ENCODE measurements at regions not wholly inside any gene's neighbourhood (a gene's known extent, or its start where the extent isn't known, plus 50 kb on each side); places are given as distances from the start of the nearest gene placed in this dataset.
"Not testable (repeated sequence)": the region's sequence is repeated elsewhere in the genome, so short reads cannot be mapped to it uniquely, and the experiment has no call there.

DNA sequence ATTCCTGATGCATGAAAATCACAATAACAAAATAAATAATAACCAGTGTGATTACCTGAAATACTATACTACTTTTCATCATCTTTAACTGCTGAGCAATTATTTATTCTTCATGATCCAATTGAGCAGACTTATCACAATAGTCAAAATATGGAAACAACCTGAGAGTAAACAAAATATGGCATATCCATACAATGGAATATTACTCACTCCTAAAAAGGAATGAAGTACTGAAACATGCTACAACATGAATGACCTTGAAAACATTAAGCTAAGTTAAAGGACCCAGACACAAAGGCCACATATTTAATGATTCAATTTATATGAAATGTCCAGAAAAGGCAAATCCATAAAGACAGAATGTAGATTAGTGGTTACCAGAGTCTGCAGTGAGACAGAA, 146.8 kb downstream of the MID1IP1 start:
- no peak for FAIRE-seq
- TF ChIP-seq TAF1 (IDR thresholded peaks at IDR 0.05; ENCODE audit: borderline replicate concordance, low read depth, low read length) = no peak
- no peak for TF ChIP-seq POLR2A (IDR thresholded peaks at IDR 0.05; ENCODE audit: low read depth, low read length)
- no peak for TF ChIP-seq POLR2AphosphoS5 (IDR thresholded peaks at IDR 0.05; ENCODE audit: low read depth, low read length)

GRCh38 chrX:38954520-38954919, 153.3 kb downstream of the MID1IP1 start:
- peak; percentile 80 for FAIRE-seq
- no peak for TF ChIP-seq POLR2A (IDR thresholded peaks at IDR 0.05; ENCODE audit: low read depth, low read length)
- no peak for TF ChIP-seq POLR2AphosphoS5 (IDR thresholded peaks at IDR 0.05; ENCODE audit: low read depth, low read length)
- no peak for TF ChIP-seq TAF1 (IDR thresholded peaks at IDR 0.05; ENCODE audit: borderline replicate concordance, low read depth, low read length)
- no peak for DNase-seq (ENCODE audit: insufficient read length)

More for the DNA sequence above, 146.8 kb downstream of the MID1IP1 start:
- DNase-seq (ENCODE audit: insufficient read length) = no peak

DNA sequence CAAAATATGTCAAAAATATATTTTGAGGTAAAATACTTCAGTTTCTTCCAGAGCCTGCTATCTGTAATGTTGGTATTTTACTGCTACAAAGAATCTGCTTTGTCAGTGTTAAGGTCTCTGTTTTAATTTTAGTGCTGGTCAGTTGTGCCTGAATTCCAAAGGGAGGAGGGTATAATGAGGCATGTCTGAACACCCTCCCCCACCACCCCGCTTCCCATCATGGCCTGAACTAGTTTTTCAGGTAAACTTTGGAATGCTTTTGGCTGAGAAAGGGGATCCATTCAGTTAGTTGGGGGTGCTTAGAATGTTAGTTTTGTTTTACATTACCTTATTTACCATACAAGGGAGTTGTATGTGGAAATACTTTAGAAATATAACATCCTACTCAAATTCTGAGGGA, 158.5 kb downstream of the MID1IP1 start:
- no peak for TF ChIP-seq POLR2AphosphoS5 (IDR thresholded peaks at IDR 0.05; ENCODE audit: low read depth, low read length)
- no peak for TF ChIP-seq TAF1 (IDR thresholded peaks at IDR 0.05; ENCODE audit: borderline replicate concordance, low read depth, low read length)
- no peak for TF ChIP-seq POLR2A (IDR thresholded peaks at IDR 0.05; ENCODE audit: low read depth, low read length)
- DNase-seq (ENCODE audit: insufficient read length) (no peak), FAIRE-seq (no peak)

- TF ChIP-seq POLR2AphosphoS5 (IDR thresholded peaks at IDR 0.05; ENCODE audit: low read depth, low read length) (no peak), TAF1 (IDR thresholded peaks at IDR 0.05; ENCODE audit: borderline replicate concordance, low read depth, low read length) (no peak), POLR2A (IDR thresholded peaks at IDR 0.05; ENCODE audit: low read depth, low read length) (no peak)
- no peak for DNase-seq (ENCODE audit: insufficient read length)
- no peak for FAIRE-seq
Measured at GRCh38 chrX:38960137-38960536, 158.9 kb downstream of the MID1IP1 start.

DNA sequence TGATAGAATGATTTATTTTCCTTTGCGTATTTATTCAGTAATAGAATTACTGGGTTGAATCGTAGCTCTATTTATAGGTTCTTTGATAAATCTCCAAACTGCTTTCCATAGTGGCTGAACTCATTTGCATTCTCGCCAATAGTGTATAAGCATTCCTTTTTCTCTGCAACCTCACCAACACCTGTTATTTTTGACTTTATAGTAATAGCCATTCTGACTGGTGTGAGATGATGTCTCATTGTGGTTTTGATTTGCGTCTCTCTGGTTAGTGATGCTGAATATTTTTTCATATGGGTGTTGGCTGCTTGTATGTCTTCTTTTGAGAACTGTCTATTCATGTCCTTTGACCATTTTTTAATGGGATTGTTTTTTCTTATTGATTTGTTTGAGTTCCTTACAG, 160.7 kb downstream of the MID1IP1 start:
- FAIRE-seq = no peak
- DNase-seq (ENCODE audit: insufficient read length) = no peak
- no peak for TF ChIP-seq TAF1 (IDR thresholded peaks at IDR 0.05; ENCODE audit: borderline replicate concordance, low read depth, low read length)
- no peak for TF ChIP-seq POLR2AphosphoS5 (IDR thresholded peaks at IDR 0.05; ENCODE audit: low read depth, low read length)
- no peak for TF ChIP-seq POLR2A (IDR thresholded peaks at IDR 0.05; ENCODE audit: low read depth, low read length)

DNA sequence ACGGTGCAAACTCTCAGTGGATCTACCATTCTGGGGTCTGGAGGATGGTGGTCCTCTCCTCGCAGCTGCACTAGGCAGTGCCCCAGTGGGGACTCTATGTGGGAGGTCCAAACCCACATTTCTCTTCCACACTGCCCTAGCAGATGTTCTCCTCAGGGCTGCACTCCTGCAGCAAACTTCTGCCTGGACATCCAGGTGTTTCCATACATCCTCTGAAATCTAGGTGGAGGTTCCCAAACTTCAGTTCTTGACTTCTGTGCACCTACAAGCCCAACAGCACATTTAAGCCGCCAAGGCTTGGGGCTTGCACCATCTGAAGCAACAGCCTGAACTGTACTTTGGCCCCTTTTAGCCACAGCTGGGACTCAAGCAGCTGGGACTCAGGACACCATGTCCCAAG, 162.0 kb downstream of the MID1IP1 start:
- DNase-seq (ENCODE audit: insufficient read length); FAIRE-seq: not testable (repeated sequence)

GRCh38 chrX:38965888-38966287, 164.6 kb downstream of the MID1IP1 start:
- FAIRE-seq (no peak), DNase-seq (ENCODE audit: insufficient read length) (no peak)
- TF ChIP-seq POLR2A (IDR thresholded peaks at IDR 0.05; ENCODE audit: low read depth, low read length) = no peak
- TF ChIP-seq TAF1 (IDR thresholded peaks at IDR 0.05; ENCODE audit: borderline replicate concordance, low read depth, low read length) = no peak
- no peak for TF ChIP-seq POLR2AphosphoS5 (IDR thresholded peaks at IDR 0.05; ENCODE audit: low read depth, low read length)

GRCh38 chrX:38968344-38969216, 167.3 kb downstream of the MID1IP1 start:
- no peak for FAIRE-seq
- TF ChIP-seq POLR2AphosphoS5 (IDR thresholded peaks at IDR 0.05; ENCODE audit: low read depth, low read length) (no peak), POLR2A (IDR thresholded peaks at IDR 0.05; ENCODE audit: low read depth, low read length) (no peak), TAF1 (IDR thresholded peaks at IDR 0.05; ENCODE audit: borderline replicate concordance, low read depth, low read length) (no peak)
- DNase-seq (ENCODE audit: insufficient read length) = no peak

DNA sequence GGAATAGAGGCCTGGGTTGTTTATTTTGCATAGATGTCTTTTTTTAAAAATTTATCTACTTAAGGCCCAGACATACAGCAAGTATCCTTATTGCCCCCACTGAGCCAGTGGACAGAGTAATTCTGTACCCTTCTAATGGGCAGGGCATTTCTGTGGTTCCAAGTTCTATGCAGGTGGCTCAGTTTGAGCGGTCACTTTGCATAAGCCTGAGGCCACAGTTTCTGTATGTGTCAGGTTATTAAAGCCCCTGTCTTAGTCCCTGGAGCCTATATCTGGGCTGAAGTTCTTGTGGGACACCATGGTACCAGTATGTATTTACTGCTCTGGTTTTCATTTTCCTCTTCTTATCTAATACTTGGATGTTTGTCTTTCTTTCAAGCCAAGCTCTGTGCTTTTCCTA, 168.8 kb downstream of the MID1IP1 start:
- DNase-seq (ENCODE audit: insufficient read length) (no peak), FAIRE-seq (no peak)
- TF ChIP-seq TAF1 (IDR thresholded peaks at IDR 0.05; ENCODE audit: borderline replicate concordance, low read depth, low read length) (no peak), POLR2AphosphoS5 (IDR thresholded peaks at IDR 0.05; ENCODE audit: low read depth, low read length) (no peak), POLR2A (IDR thresholded peaks at IDR 0.05; ENCODE audit: low read depth, low read length) (no peak)

- no peak for DNase-seq (ENCODE audit: insufficient read length)
- peak; percentile 33 for FAIRE-seq
- TF ChIP-seq TAF1 (IDR thresholded peaks at IDR 0.05; ENCODE audit: borderline replicate concordance, low read depth, low read length) (no peak), POLR2A (IDR thresholded peaks at IDR 0.05; ENCODE audit: low read depth, low read length) (no peak), POLR2AphosphoS5 (IDR thresholded peaks at IDR 0.05; ENCODE audit: low read depth, low read length) (no peak)
Measured at GRCh38 chrX:38970845-38971244, 169.6 kb downstream of the MID1IP1 start.

DNA sequence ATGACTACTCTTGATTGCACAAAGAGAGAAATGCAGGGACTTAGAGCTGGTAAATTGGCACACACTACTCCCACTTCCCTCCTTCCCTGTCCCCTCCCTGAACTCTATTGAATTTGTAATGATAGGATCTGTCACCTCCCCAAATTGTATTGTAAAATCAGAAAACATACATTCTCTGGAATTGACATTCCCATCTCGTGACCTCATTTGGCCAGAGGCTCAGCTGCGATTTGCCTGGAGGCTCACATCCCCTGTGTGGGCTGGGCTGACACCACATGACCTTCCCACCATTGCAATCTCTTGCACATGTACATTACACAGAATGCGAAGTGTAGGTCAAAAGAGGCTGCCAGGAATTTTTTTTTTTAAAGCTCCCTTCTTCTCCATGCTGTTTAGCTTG, 172.1 kb downstream of the MID1IP1 start:
- DNase-seq (ENCODE audit: insufficient read length) (no peak), FAIRE-seq (no peak)
- TF ChIP-seq TAF1 (IDR thresholded peaks at IDR 0.05; ENCODE audit: borderline replicate concordance, low read depth, low read length) (no peak), POLR2AphosphoS5 (IDR thresholded peaks at IDR 0.05; ENCODE audit: low read depth, low read length) (no peak), POLR2A (IDR thresholded peaks at IDR 0.05; ENCODE audit: low read depth, low read length) (no peak)

- no peak for TF ChIP-seq TAF1 (IDR thresholded peaks at IDR 0.05; ENCODE audit: borderline replicate concordance, low read depth, low read length)
- no peak for TF ChIP-seq POLR2AphosphoS5 (IDR thresholded peaks at IDR 0.05; ENCODE audit: low read depth, low read length)
- TF ChIP-seq POLR2A (IDR thresholded peaks at IDR 0.05; ENCODE audit: low read depth, low read length) = no peak
- no peak for FAIRE-seq
- DNase-seq (ENCODE audit: insufficient read length) = no peak
Measured at GRCh38 chrX:38974542-38974941, 173.3 kb downstream of the MID1IP1 start.

Data from GM12892 (cell line).